ENCODE measurements at regions not wholly inside any gene's neighbourhood (a gene's known extent, or its start where the extent isn't known, plus 50 kb on each side); places are given as distances from the start of the nearest gene placed in this dataset.

DNA sequence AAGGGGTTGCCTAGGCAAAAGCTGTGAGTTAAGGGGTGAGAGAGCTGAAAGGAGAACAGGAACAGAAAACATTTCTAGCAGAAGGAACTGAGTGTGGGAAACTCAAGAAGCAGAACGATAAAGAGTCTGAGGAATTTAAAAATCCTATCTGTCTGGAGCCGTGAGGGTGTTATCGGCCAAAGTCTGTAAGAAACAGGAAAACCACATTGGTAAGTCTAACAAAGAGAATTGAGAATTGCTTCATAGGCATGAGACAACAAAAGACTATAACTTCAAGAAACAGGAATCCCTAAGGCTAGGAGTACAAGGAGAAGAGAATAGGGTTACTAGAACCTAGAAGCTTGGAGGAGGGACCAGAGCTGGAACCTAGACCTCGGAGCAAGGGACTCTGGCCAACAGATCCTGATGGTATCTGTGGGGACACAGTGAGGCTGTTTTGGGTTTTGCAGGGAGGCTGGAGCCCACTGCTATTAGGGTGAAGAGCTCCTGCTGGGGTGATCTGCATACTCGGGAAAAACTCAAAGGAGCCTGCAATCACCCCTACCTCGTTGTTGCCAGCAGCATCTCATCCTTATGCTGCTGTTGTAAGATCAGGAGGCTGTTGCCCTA lies 175.6 kb downstream of the FBXO8 start:
- no peaks in the 10 kb centered on the region for H3K27me3 ChIP-seq (ENCODE audit: control insufficient read depth, insufficient read depth, low read length)
- DNase-seq (ENCODE audit: low read depth, low spot score), result no peak
- H3K9me3 ChIP-seq (ENCODE audit: control insufficient read depth, insufficient read depth, low read length), result no peaks in the 10 kb centered on the region
- CTCF ChIA-PET, result interaction anchor here (0.5 to 1.1 kb wide), 4 partner anchors 12 to 687 kb away, joined by 3 to 14 read pairs (median 4); no protein-coding TSS in a partner anchor
- no peak for TF ChIP-seq CTCF (IDR thresholded peaks at IDR 0.05; ENCODE audit: low read depth, low read length)
- no peak overlapping the region for H3K27ac ChIP-seq (ENCODE audit: low read depth, low read length)
- no peak overlapping the region for H3K4me3 ChIP-seq (ENCODE audit: low read depth, low read length)
- POLR2A ChIA-PET, result no interaction called here

- ChIA-PET POLR2A (no interaction called here), CTCF (interaction anchor here (0.5 to 1.4 kb wide), 2 partner anchors 14 to 109 kb away, joined by 3 read pairs; no protein-coding TSS in a partner anchor)
- DNase-seq (ENCODE audit: low read depth, low spot score), result no peak
- Histone ChIP-seq H3K27ac (ENCODE audit: low read depth, low read length) (no peak overlapping the region), H3K27me3 (ENCODE audit: control insufficient read depth, insufficient read depth, low read length) (no peaks in the 10 kb centered on the region), H3K4me3 (ENCODE audit: low read depth, low read length) (no peak overlapping the region), H3K9me3 (ENCODE audit: control insufficient read depth, insufficient read depth, low read length) (no peaks in the 10 kb centered on the region)
- TF ChIP-seq CTCF (IDR thresholded peaks at IDR 0.05; ENCODE audit: low read depth, low read length), result no peak
Observed at GRCh38 chr4:174105202-174105601, 178.3 kb downstream of the FBXO8 start.

GRCh38 chr4:174100910-174101309 lies 182.6 kb downstream of the FBXO8 start:
- DNase-seq (ENCODE audit: low read depth, low spot score), result no peak
- no peak overlapping the region for H3K27ac ChIP-seq (ENCODE audit: low read depth, low read length)
- TF ChIP-seq CTCF (IDR thresholded peaks at IDR 0.05; ENCODE audit: low read depth, low read length), result no peak
- H3K9me3 ChIP-seq (ENCODE audit: control insufficient read depth, insufficient read depth, low read length), result no peaks in the 10 kb centered on the region
- ChIA-PET CTCF (interaction anchor here (0.6 kb wide), 1 partner anchor 19 kb away, joined by 3 read pairs; no protein-coding TSS in a partner anchor), POLR2A (no interaction called here)
- H3K4me3 ChIP-seq (ENCODE audit: low read depth, low read length), result no peak overlapping the region
- no peaks in the 10 kb centered on the region for H3K27me3 ChIP-seq (ENCODE audit: control insufficient read depth, insufficient read depth, low read length)

GRCh38 chr4:174099712-174100111 lies 183.8 kb downstream of the FBXO8 start:
- no peak for TF ChIP-seq CTCF (IDR thresholded peaks at IDR 0.05; ENCODE audit: low read depth, low read length)
- DNase-seq (ENCODE audit: low read depth, low spot score), result no peak
- H3K27ac ChIP-seq (ENCODE audit: low read depth, low read length), result no peak overlapping the region
- ChIA-PET POLR2A (no interaction called here), CTCF (interaction anchor here (0.8 kb wide), 1 partner anchor 14 kb away, joined by 3 read pairs; no protein-coding TSS in a partner anchor)
- no peak overlapping the region for H3K4me3 ChIP-seq (ENCODE audit: low read depth, low read length)
- no peaks in the 10 kb centered on the region for H3K9me3 ChIP-seq (ENCODE audit: control insufficient read depth, insufficient read depth, low read length)
- no peaks in the 10 kb centered on the region for H3K27me3 ChIP-seq (ENCODE audit: control insufficient read depth, insufficient read depth, low read length)

DNA sequence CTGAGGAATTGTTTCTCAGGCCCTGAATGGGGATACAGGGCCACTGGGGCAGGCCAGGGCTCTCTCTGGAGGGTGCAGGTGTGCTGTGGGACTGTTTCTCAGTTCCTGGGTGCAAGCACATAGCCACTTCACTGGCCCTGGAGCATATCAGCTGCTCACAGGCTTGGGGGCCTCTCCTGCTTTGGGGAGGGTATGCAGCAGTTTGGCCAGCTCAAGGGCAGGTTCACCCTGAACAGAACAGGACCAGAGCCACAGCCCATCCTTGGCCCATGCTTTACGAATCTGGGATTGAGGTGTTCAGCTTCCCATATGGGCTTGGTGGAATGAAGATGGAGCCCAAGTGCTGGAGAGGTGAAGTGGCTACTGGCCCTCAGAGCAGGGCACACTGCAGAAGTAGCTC lies 186.5 kb downstream of the FBXO8 start:
- ChIA-PET POLR2A (no interaction called here), CTCF (no interaction called here)
- no peak for TF ChIP-seq CTCF (IDR thresholded peaks at IDR 0.05; ENCODE audit: low read depth, low read length)
- DNase-seq (ENCODE audit: low read depth, low spot score), result no peak
- no peak overlapping the region for H3K4me3 ChIP-seq (ENCODE audit: low read depth, low read length)
- H3K27me3 ChIP-seq (ENCODE audit: control insufficient read depth, insufficient read depth, low read length), result no peaks in the 10 kb centered on the region
- no peaks in the 10 kb centered on the region for H3K9me3 ChIP-seq (ENCODE audit: control insufficient read depth, insufficient read depth, low read length)
- no peak overlapping the region for H3K27ac ChIP-seq (ENCODE audit: low read depth, low read length)

All from AG04450 (cell line).